SK-N-SH (cell line): ENCODE measurements at regions not wholly inside any gene's neighbourhood (a gene's known extent, or its start where the extent isn't known, plus 50 kb on each side); places are given as distances from the start of the nearest gene placed in this dataset.

Source experiments
- CTCF ChIA-PET: fragments of 300-600, 350-600 bp; formaldehyde crosslinking; extraction: SDS; loops from one replicate; lab custom pipeline; 2021; lab: Yijun Ruan, JAX
- POLR2A ChIA-PET: fragments of 350-600 bp; sonication (Branson Sonifier 250); formaldehyde crosslinking; extraction: SDS; loops from one replicate; lab custom pipeline; 2020; ENCODE audit warnings: antibody characterized with exemption, inconsistent platforms; lab: Yijun Ruan, JAX
- DNase-seq: peaks from one replicate; pipeline ENCODE4 v3.0.0; 2012
- H2AFZ ChIP-seq: fragments of 200-600 bp; sonication (generic); 2 replicates; pipeline ENCODE4 v1.8.1; 2016; ENCODE audit warnings: antibody characterized with exemption, mild to moderate bottlenecking, low read depth
- H3F3A ChIP-seq: fragments of 200-600 bp; sonication (generic); replicated peaks from 2 replicates; pipeline ENCODE3; 2016; ENCODE audit warnings: antibody characterized with exemption, mild to moderate bottlenecking; ENCODE audit not compliant: insufficient read depth
- H3K27ac ChIP-seq, 2 experiments: fragments of 200-500 bp in 1 of 2; fragments of 200-600 bp in 1 of 2; sonication (Bioruptor generic) in 1 of 2; sonication (generic), shearing (Covaris generic) in 1 of 2; 2 replicates each; pipeline versions ENCODE4 v1.5.1 to v1.6.1; 2014 to 2016; ENCODE audit warnings: low read depth in 2 of 2, inconsistent platforms in 1 of 2, low read length in 1 of 2, mild to moderate bottlenecking in 1 of 2, mixed read lengths in 1 of 2
- H3K27me3 ChIP-seq: fragments of 200-600 bp; sonication (generic), shearing (Covaris generic); 2 replicates; pipeline ENCODE4 v1.6.1; 2016; ENCODE audit warnings: mixed run types; ENCODE audit not compliant: insufficient read depth
- H3K36me3 ChIP-seq, 2 experiments: fragments of 200-500 bp in 1 of 2; fragments of 200-600 bp in 1 of 2; sonication (Bioruptor generic) in 1 of 2; sonication (generic) in 1 of 2; replicated peaks in 1 of 2; 2 replicates each; pipeline versions ENCODE3 to v1.5.1; 2014 to 2016; ENCODE audit warnings: low read length in 1 of 2, mild to moderate bottlenecking in 1 of 2; ENCODE audit not compliant: insufficient read depth in 2 of 2, control insufficient read depth in 1 of 2
- H3K4me1 ChIP-seq, 2 experiments: fragments of 200-500 bp in 1 of 2; fragments of 200-600 bp in 1 of 2; sonication (Bioruptor generic) in 1 of 2; sonication (generic), shearing (Covaris generic) in 1 of 2; 2 replicates each; pipeline versions ENCODE4 v1.5.1 to v1.6.1; 2014 to 2016; ENCODE audit warnings: low read depth in 1 of 2, low read length in 1 of 2, mixed run types in 1 of 2; ENCODE audit not compliant: insufficient read depth in 2 of 2, control insufficient read depth in 1 of 2
- H3K4me2 ChIP-seq: fragments of 200-600 bp; sonication (generic), shearing (Covaris generic); 2 replicates; pipeline ENCODE4 v1.6.1; 2017; ENCODE audit warnings: mixed run types
- H3K4me3 ChIP-seq, 2 experiments: fragments of 200-500 bp in 1 of 2; fragments of 200-600 bp in 1 of 2; sonication (Bioruptor generic) in 1 of 2; sonication (generic), shearing (Covaris generic) in 1 of 2; 2 replicates each; pipeline versions ENCODE4 v1.5.1 to v1.8.1; 2014 to 2016; ENCODE audit warnings: low read depth in 2 of 2, inconsistent platforms in 1 of 2, low read length in 1 of 2, mild to moderate bottlenecking in 1 of 2, mixed read lengths in 1 of 2, moderate library complexity in 1 of 2
- H3K79me2 ChIP-seq: fragments of 200-600 bp; sonication (generic); 2 replicates; pipeline ENCODE4 v1.8.1; 2017; ENCODE audit warnings: mild to moderate bottlenecking; ENCODE audit not compliant: insufficient read depth
- H3K9ac ChIP-seq: fragments of 200-600 bp; sonication (generic); 2 replicates; pipeline ENCODE4 v1.6.1; 2017; ENCODE audit warnings: mixed run types
- H3K9me2 ChIP-seq: fragments of 200-600 bp; sonication (generic); 2 replicates; pipeline ENCODE4 v1.6.1; 2017; ENCODE audit warnings: mixed run types
- H3K9me3 ChIP-seq: fragments of 200-600 bp; sonication (generic); 2 replicates; pipeline ENCODE4 v1.6.1; 2017; ENCODE audit warnings: mixed run types, mild to moderate bottlenecking, moderate library complexity
- H4K20me1 ChIP-seq: fragments of 200-600 bp; sonication (generic); 2 replicates; pipeline ENCODE4 v1.6.1; 2017; ENCODE audit warnings: mild to moderate bottlenecking, mixed run types; ENCODE audit not compliant: insufficient read depth
- CHD2 ChIP-seq: fragments of 150-350 bp; IDR thresholded peaks from 2 replicates; pipeline ENCODE4 v1.6.1; 2018; ENCODE audit warnings: low read length; ENCODE audit not compliant: partially characterized antibody
- EZH2phosphoT487 ChIP-seq: fragments of 200-600 bp; sonication (generic); IDR thresholded peaks from 2 replicates; pipeline ENCODE4 v1.6.1; 2017; ENCODE audit warnings: low read depth, mixed run types, mild to moderate bottlenecking, antibody characterized with exemption, moderate library complexity, borderline replicate concordance
- FOSL2 ChIP-seq: IDR thresholded peaks from 2 replicates; pipeline ENCODE4 v1.4.0; 2012; ENCODE audit warnings: low read depth, mild to moderate bottlenecking, moderate library complexity, borderline replicate concordance
- FOXJ3 ChIP-seq: sonication (generic); formaldehyde crosslinking; IDR thresholded peaks from 2 replicates; pipeline ENCODE4 v1.5.1; 2020; ENCODE audit warnings: mild to moderate bottlenecking, missing genetic modification reagents
- FOXM1 ChIP-seq: IDR thresholded peaks from 2 replicates; pipeline ENCODE4 v1.4.0; 2012; ENCODE audit warnings: low read depth, mild to moderate bottlenecking
- GABPA ChIP-seq: IDR thresholded peaks from 2 replicates; pipeline ENCODE4 v1.4.0; 2012; ENCODE audit warnings: low read depth, mild to moderate bottlenecking
- GATA2 ChIP-seq: sonication (generic); formaldehyde crosslinking; IDR thresholded peaks from 2 replicates; pipeline ENCODE4 v1.5.0; 2020; ENCODE audit warnings: mild to moderate bottlenecking, missing genetic modification reagents
- JUND ChIP-seq: IDR thresholded peaks from 2 replicates; pipeline ENCODE4 v1.4.0; 2012
- MEF2A ChIP-seq: IDR thresholded peaks from 2 replicates; pipeline ENCODE4 v1.4.0; 2012; ENCODE audit warnings: low read depth, borderline replicate concordance
- NFIC ChIP-seq: IDR thresholded peaks from 2 replicates; pipeline ENCODE4 v1.4.0; 2012; ENCODE audit warnings: borderline replicate concordance
- PBX3 ChIP-seq: IDR thresholded peaks from 2 replicates; pipeline ENCODE4; 2012
- REST ChIP-seq: IDR thresholded peaks from 2 replicates; pipeline ENCODE4 v1.6.1; 2012; ENCODE audit warnings: mild to moderate bottlenecking, low read depth, low read length, moderate library complexity
- RXRA ChIP-seq: IDR thresholded peaks from 2 replicates; pipeline ENCODE4 v1.4.0; 2012; ENCODE audit warnings: low read depth, mild to moderate bottlenecking, borderline replicate concordance
- TAF1 ChIP-seq: IDR thresholded peaks from 2 replicates; pipeline ENCODE4 v1.6.1; 2012; ENCODE audit warnings: low read depth, mild to moderate bottlenecking, low read length, moderate library complexity, borderline replicate concordance
- TCF12 ChIP-seq: IDR thresholded peaks from 2 replicates; pipeline ENCODE4 v1.4.0; 2012
- WGBS: methylation state at CpG from one replicate; pipeline ENCODE4 v1.1.6; 2017; ENCODE audit warnings: low lambda C conversion rate; 5-methylcytosine and 5-hydroxymethylcytosine counted together
- TF ChIP-seq, protein P1 (sequence below): IDR thresholded peaks from 2 replicates; pipeline ENCODE4 v1.4.0; 2012; ENCODE audit warnings: low read depth, borderline replicate concordance
- TF ChIP-seq, protein P2 (sequence below): IDR thresholded peaks from 2 replicates; pipeline ENCODE4 v1.4.0; 2012; ENCODE audit warnings: low read depth, borderline replicate concordance
- TF ChIP-seq, protein P3 (sequence below): fragments of 150-350 bp; IDR thresholded peaks from 2 replicates; pipeline ENCODE4 v1.6.1; 2016; ENCODE audit warnings: mild to moderate bottlenecking, low read depth, low read length

- no peak for TF ChIP-seq REST
- no peak for TF ChIP-seq FOXJ3 (CRISPR knock-in tag)
- no peak for TF ChIP-seq TAF1
- TF ChIP-seq JUND = no peak
Observed at GRCh38 chr3:89925976-89926375, 818.6 kb downstream of the EPHA3 start (continued).

DNA sequence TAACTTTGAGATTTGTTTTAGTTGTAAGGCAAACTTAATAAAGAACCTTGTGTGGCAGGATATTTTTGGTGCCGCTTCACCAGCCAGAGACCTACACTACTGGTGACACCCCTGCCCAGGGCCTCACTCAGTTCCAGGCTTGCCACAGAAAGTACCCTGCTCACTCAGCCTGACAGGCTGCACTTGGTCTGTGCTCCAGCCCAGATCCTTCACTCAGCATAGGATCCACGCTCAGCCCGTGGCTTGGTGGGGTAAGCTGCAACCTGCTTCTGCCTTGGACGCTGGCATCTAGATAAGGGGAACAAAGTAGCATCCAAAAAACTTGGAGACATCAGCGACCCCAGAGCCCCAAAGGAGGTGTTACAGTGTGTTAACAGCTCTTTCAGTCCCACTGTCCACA is 825.5 kb downstream of the EPHA3 start:
- Histone ChIP-seq H3K27ac (no peak overlapping the region), H3K79me2 (no peaks in the 10 kb centered on the region), H3K36me3 (no peaks in the 10 kb centered on the region), H3K27me3 (no peaks in the 10 kb centered on the region), H3K4me3 (no peak overlapping the region), H2AFZ (no peak overlapping the region), H3K4me2 (no peak overlapping the region), H3K9me3 (no peaks in the 10 kb centered on the region), H3F3A (no peaks in the 10 kb centered on the region), H3K9me2 (no peaks in the 10 kb centered on the region), H4K20me1 (no peaks in the 10 kb centered on the region), H3K9ac (no peak overlapping the region), H3K4me1 (no peaks in the 10 kb centered on the region)
- DNase-seq = no peak
- 9% methylated on average over 5 of the region's 5 CpGs for WGBS
- ChIA-PET POLR2A (no interaction called here), CTCF (no interaction called here)
- TF ChIP-seq, protein P1, sequence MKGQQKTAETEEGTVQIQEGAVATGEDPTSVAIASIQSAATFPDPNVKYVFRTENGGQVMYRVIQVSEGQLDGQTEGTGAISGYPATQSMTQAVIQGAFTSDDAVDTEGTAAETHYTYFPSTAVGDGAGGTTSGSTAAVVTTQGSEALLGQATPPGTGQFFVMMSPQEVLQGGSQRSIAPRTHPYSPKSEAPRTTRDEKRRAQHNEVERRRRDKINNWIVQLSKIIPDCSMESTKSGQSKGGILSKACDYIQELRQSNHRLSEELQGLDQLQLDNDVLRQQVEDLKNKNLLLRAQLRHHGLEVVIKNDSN = no peak
- TF ChIP-seq FOSL2 = no peak
- no peak for TF ChIP-seq NFIC
- TF ChIP-seq, protein P2, sequence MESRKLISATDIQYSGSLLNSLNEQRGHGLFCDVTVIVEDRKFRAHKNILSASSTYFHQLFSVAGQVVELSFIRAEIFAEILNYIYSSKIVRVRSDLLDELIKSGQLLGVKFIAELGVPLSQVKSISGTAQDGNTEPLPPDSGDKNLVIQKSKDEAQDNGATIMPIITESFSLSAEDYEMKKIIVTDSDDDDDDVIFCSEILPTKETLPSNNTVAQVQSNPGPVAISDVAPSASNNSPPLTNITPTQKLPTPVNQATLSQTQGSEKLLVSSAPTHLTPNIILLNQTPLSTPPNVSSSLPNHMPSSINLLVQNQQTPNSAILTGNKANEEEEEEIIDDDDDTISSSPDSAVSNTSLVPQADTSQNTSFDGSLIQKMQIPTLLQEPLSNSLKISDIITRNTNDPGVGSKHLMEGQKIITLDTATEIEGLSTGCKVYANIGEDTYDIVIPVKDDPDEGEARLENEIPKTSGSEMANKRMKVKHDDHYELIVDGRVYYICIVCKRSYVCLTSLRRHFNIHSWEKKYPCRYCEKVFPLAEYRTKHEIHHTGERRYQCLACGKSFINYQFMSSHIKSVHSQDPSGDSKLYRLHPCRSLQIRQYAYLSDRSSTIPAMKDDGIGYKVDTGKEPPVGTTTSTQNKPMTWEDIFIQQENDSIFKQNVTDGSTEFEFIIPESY = no peak
- TF ChIP-seq, protein P3, sequence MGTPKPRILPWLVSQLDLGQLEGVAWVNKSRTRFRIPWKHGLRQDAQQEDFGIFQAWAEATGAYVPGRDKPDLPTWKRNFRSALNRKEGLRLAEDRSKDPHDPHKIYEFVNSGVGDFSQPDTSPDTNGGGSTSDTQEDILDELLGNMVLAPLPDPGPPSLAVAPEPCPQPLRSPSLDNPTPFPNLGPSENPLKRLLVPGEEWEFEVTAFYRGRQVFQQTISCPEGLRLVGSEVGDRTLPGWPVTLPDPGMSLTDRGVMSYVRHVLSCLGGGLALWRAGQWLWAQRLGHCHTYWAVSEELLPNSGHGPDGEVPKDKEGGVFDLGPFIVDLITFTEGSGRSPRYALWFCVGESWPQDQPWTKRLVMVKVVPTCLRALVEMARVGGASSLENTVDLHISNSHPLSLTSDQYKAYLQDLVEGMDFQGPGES = no peak
- no peak for TF ChIP-seq CHD2
- TF ChIP-seq PBX3 = no peak
- no peak for TF ChIP-seq EZH2phosphoT487
- TF ChIP-seq FOXJ3 (CRISPR knock-in tag) = no peak
- TF ChIP-seq MEF2A = no peak
- no peak for TF ChIP-seq REST
- no peak for TF ChIP-seq TCF12
- TF ChIP-seq GATA2 (CRISPR knock-in tag) = no peak
- no peak for TF ChIP-seq FOXM1
- no peak for TF ChIP-seq GABPA
- no peak for TF ChIP-seq RXRA
